ENCODE measurements at regions not wholly inside any gene's neighbourhood (a gene's known extent, or its start where the extent isn't known, plus 50 kb on each side); places are given as distances from the start of the nearest gene placed in this dataset.
A peak's percentile ranks its signal among the peaks of the same experiment; 100 is the strongest.
"Not testable (repeated sequence)": the region's sequence is repeated elsewhere in the genome, so short reads cannot be mapped to it uniquely, and the experiment has no call there.

DNA sequence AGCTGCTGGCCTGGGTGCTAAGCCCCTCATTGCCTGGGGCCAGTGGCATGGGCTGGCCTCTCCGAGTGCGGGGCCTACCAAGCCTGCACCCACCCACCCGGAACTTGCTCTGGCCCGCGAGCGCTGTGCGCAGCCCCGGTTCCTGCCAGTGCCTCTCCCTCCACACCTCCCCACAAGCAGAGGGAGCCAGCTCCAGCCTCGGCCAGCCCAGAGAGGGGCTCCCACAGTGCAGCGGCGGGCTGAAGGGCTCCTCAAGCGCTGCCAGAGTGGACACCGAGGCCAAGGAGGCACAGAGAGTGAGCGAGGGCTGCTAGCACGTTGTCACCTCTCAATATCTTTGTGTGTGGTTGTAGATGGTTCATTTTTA lies 74.8 kb upstream of the ATP1A1 start:
- DNase-seq (ENCODE audit: low spot score): not testable (repeated sequence)

DNA sequence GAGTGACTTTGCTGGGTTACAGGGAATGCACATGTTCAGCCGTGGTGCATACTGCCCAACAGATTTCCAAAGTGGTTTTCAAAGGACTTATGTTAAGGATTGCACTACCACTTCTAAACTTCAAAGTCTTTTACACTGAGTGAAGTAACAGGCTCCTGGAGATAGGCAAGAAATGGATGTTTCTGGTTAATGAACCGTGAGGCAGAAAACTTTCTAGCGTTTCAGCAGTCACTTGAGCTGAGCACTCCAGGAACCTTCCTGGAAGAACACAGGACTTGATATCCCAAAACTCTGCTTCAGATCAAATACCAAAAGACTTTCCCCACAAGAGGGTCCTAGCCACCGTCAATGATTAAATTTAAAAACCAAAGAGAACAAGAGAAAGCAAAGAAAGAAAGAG lies 74.3 kb upstream of the ATP1A1 start:
- no peak for DNase-seq (ENCODE audit: low spot score)

DNA sequence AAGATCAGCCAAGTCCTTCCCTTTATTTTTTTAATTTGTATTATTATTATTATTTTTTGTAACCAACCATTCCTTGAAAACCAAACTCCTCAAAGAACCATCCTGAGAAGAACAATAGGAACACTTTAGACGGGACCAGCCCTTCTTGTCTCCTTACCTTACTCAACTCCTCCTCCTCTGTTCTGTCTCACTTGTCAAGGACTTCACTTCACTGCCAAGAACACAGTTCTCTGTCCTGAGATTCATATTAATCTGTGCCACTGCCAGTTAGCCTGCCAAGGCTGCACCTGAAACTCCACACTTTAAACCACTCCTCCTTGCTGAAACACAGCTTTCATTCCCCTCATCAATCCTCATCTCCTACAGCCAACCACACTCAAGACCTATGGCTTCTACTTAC lies 73.8 kb upstream of the ATP1A1 start:
- DNase-seq (ENCODE audit: low spot score): no peak

DNA sequence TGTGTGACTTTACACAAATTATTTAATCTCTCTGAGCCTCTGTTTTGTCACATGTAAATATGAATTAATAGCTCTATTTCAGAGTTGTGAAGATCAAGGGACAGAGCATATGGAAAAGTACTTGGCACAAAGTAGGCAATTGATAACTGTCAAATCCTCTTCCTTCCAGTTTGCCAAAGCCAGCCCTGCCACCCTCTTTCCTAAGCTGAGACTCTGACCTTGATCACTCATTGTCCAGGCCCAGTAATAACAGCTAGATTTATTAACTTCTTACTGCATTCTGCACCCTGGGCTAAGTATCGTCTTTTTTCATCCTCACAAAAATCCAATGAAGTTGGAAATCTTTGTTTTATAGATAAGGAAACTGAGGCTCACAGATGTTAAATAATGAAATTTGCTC lies 70.8 kb upstream of the ATP1A1 start:
- DNase-seq (ENCODE audit: low spot score): no peak

DNA sequence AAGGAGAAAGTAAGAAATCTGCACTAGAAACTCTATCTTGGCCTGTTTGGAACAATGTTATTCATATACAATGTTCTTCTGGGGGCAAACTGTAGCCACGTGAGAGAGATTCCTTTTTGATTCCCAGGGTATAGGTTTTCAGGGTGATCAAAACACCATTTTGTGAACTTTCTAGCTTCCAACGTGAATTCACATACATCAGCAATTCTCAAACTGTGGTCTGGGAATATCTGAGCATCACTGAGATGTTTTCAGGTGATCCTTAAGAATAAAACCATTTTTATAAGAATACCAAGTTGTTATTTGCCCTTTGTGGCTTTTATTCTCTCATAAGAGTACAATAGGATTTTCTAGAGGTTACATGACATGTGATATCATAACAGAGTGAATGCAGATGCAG lies 66.9 kb upstream of the ATP1A1 start:
- DNase-seq (ENCODE audit: low spot score): no peak

DNA sequence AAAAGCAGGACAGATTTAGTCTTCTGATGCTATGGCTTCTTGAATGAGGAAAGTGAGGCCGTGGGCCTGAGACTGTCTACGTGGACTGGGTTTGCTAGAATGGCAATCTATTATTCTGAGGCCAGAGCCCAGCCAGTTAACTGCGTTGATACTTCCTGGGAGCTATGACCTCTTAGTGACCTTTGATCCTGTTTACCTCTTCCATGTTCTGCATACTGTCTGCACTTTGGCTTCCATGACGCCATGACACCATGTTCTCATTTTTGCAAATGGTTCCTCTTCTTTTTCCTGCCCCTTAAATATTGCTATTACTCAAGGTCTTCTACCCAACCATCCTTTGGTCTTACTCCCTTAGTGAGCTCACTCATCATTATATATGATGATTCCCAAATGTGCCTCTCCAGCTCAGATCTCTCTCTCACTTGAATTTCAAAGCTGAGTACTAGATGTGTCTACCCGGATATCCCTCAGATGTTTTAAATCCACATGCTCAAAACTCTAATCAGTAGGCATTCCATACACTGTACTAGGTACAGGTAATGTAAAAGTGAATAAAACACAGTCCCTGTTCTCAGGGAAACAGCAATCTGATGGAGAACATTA lies 66.1 kb upstream of the ATP1A1 start:
- no peak for DNase-seq (ENCODE audit: low spot score)

DNA sequence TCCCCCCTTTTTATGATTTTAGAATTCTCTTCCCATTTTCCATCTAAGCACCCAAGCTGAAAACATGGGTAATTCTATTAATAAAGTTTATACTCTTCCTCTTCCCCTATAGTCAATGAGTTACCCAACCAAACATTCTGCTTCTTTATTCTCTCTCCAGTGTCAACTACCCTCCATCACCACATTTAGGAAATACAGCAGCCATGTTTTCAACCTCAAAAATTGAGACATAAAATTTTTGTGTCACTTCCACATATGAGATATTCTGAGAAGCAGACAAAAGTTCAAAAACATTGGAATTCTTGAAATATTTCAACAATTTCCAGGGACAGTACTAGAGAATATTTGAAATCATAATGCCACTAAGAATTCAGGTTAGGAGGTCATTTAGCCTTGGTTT lies 64.8 kb upstream of the ATP1A1 start:
- DNase-seq (ENCODE audit: low spot score): no peak

DNA sequence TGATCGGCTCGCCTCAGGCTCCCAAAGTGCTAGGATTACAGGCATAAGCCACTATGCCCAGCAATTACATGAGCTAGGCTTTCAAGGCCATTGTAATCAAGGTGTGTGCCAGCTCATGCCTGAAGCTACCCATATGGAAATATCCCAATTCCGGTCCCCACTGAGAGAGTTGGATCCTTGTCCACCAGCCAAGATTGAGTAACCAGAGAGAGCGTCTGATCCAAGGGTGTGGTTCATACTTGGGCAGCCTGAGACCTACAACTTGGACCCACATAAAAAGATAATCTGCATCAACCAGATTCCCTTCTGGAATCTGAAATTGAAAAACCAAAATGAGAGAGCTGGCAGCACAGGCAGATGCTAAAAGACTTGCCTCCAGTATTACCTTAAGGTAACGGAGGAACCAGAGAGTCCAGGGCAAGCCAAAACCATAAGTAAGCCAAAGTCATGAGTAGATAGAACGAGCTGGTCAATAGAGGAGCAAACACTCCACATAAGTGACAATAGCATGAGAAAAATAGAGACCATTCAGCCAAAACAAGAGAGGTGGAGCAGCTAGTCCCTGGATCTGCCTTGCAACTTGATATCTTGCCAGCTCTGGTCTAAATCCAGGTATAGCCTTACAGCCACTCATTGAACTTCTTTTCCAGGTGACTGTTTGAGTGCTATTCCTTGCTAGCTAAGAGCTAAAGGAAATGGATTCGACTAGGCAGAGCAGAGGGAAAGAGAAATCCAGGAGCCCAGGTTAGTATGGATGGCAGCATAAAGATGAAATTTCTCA lies 63.8 kb upstream of the ATP1A1 start:
- DNase-seq (ENCODE audit: low spot score): no peak

DNA sequence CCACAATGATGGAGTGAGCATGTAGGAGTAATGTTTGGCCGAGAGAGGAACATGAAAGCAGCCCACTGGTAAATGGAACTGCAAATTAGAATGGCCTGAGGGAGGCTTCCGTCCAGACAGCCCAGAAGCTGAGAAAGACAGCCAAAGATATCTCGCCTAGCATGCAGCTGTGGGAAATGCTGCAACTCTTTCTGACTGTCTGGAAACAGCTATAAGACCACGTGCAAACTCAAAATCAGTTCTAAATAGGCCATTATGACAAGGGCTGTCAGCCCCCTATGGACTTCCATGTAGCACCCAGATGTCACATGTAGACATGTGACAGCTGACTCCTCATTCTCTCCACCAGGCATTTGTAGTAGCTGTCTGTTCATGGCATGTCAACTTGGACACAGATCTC lies 62.9 kb upstream of the ATP1A1 start:
- DNase-seq (ENCODE audit: low spot score): no peak

DNA sequence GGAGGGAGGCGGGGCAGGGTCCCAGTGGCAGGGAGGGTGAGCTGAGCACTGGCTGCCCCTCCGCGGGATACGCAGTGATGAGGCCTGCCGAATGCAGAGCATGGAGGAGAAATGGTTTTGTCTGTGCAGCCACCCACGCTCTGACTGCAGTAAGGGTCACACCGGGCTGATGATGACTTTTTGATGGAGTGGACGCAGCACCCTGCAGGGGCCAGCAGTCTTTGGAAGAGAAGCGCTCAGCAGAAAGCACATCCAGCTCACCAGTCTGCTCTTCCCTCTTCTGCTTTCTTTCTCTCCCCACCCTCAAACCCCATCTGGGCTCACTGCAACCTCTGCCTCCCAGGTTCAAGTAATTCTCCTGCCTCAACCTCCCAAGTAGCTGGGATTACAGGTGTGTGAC lies 61.9 kb upstream of the ATP1A1 start:
- DNase-seq (ENCODE audit: low spot score): no peak

DNA sequence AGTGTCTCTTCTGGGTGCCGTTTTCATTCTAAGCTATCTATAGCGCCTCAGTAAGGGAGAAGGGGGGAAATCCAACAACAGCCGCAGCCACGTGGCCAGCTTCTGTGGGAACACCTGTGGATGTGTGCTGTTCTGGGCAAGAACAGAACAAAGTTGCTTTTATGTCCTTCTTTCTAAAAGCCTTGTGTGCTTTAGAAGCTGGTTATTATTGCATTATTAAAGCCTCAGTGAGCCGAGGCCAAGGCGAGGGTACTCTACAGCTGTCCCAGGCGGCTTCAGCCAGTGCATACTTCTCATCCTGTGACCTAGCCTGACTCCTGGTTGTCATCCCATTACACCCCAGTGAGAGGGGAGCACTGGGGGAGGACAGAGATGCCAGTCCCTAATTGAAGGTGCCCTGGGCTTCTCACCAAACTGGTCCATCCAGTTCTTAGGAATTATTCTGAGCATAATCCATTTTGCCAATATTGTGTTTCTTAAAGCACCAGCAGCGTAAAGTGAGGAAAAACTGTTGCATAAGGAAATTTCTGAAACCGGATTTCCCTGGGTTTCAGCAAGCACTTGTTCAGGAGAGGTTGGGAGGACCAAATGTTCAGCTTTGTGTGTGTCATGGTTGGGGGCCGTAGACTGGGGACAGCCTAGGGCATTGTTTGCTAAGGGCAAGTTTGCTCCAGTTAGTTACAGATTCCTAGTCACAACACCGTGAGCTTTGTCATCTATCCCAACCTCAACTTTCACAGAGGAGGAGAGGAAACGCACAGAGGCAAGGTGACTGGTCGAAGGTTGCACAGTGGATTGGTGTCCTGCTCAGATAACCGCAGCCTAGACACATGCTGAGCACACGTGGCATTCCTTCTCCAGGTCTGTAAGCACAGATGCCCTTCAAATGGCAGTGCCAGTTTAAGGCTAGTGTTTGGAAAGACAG lies 61.0 kb upstream of the ATP1A1 start:
- DNase-seq (ENCODE audit: low spot score): peak; percentile 70

DNA sequence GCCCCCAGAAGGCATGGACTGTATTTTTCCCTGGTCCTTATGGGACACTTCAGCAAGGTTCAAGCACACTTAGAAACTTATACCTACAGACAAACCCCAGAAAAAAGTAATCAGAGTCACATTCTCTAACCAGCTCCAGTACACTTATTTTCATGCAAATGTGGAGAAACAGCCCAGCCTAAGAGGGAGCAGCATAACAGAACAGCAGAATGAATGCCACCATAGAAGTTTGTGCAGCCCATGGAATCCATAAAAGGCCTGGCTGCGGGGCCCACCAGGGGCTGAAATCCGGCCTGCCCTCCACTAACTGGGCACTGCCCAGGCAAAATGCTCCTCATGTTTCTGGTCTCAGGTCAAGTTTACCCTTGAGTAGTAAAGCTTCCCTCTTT lies 60.4 kb upstream of the ATP1A1 start:
- DNase-seq (ENCODE audit: low spot score): no peak

DNA sequence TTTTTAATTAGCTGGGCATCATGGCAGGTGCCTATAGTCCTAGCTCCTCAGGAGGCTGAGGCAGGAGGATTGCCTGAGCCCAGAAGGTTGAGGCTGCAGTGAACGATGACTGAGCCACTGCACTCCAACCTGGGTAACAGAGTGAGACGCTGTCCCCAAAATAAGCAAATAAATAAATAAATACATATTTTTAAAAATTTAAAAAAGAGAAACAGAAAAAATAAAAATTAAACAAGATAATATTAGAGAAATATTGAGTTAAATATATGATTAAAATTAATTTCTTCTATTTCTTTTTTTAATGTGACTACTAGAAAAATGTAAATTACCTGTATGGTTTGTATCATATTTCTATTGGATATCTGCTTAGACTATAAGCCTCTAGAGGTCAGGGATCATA lies 59.3 kb upstream of the ATP1A1 start:
- DNase-seq (ENCODE audit: low spot score): no peak

DNA sequence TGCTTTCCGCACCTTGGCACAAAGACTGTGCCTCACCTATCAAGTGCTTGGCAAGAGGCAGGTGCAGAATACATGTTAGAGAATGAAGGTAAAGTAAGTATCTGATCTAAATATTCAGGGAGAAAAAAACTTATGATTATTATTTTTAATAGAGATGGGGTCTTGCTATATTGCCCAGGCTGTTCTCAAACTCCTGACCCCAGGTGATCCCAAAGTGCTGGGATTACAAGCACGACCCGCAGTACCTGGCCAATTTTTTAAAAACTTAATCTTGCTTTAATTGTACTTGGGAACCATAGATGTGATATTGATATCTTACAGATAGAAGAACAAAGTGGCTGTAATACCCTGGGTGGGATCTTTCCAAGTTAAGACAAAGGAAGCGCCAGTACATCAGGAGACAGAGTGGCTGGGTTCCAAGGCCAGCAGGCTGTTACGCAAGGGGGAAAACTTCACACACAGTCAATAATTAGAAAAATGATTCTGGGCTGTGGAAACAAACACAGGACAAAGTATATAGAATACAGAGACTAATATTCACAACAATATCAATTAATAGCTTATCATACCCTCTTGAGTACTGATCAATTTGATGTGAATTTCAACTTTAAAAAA lies 58.6 kb upstream of the ATP1A1 start:
- DNase-seq (ENCODE audit: low spot score): peak; percentile 70

DNA sequence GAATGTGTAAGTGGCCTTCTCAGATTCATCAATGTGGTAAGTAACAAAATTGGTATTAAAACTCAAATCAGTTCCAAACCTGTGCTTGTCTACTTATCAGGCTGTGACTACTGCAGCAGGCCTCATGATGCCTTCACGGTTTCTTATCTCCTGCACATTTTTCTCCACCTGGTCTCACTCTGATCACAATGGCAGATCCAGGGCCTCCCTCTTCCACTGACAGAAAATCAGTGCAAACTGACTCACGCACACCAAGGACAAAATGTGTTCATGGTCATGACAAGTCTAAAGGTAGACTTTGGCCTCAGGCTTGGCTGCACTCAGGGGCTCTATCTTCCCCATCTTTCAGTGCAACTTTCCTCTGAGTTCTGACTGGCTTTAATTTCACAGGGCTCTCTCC lies 56.7 kb upstream of the ATP1A1 start:
- no peak for DNase-seq (ENCODE audit: low spot score)

DNA sequence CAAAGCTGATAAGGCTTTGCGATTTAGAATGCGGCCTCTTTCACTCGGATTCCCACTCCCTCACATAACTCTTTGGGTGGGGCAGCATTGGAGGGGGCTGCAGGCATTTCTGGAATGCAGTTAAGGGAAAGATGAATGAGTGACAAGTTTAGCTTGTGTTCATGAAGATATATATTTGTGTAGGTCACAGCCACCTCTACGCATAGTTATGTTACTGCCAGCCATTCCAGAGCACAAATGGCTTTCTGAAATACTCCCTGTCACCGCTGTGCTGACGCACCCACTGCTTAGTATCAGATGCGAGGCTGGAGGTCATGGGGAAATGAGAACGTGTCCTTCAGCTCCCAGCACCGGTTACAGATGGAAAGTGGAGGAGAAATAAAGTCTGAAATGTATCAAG lies 54.1 kb upstream of the ATP1A1 start:
- DNase-seq (ENCODE audit: low spot score): no peak

DNA sequence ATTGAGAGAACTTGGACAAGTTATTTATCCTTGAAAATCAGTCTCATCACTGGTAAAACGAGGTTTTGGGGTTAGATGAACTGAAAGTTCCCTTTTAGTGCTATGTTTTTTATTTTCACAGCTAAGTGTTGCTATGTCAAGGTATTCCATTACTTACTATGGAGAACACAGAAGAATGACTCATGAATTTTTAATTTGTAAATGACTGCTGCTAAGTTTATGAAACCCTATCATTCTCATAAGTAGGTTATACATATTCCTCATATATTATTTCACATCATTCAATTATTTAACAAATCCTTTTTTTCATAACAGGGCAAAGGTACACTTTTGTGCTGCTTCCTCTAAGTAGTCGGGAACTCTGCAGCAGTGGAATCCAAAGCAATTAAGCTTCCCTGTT lies 52.2 kb upstream of the ATP1A1 start:
- no peak for DNase-seq (ENCODE audit: low spot score)

DNA sequence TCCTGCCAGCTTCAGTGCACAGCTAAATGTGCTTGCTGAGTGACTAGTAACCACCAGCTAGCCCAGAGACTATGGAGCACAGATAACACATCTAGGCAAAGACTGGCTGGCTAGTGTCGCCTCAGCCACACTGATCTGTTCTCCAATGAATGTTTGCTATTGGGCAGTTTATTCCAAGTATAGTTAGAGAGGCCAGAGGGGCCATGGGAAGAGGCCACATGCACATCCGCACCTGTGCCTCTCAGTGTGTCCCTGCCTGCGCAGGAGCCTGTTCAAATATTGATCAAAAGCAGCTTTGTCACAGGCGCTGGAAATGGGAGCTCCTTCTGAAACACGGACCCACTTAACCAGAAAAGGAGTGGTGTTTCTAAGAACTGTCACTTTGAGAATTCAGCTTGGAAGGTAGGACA lies 51.3 kb upstream of the ATP1A1 start:
- DNase-seq (ENCODE audit: low spot score): no peak

DNA sequence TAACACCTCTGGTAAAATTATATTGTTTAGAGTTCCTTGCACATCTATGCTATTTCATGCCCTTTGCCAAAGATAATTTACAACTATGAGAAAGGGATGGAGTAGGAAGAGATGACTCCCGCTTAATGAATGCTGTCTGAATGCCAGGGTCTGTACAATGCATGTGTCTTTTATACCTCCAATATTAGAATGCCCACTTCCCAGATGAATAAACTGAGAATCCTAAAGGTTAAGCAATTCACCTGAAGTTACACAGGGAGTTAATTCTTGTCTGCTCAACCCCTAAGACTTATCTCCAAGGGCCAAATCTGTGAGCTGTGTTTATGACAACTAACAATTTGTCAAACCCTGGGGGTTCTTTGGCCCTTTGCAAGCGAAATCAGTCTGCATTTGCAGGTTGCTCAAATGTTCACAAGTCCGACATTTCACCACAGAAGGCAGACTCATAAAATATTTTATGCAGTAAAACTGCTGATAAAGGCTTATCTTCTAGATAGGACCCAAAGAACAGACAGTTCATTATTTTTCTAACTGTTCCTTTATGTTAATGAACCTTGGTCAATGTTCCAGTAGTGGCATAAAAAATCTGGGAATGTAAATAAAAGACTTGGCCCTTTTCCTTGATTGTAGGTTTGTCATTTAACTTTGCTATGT lies 50.2 kb upstream of the ATP1A1 start:
- no peak for DNase-seq (ENCODE audit: low spot score)

Measured in mucosa of gallbladder (tissue), 1 donor.